Medulla oblongata (tissue), 1 donor: ENCODE measurements at regions not wholly inside any gene's neighbourhood (a gene's known extent, or its start where the extent isn't known, plus 50 kb on each side); places are given as distances from the start of the nearest gene placed in this dataset.
"Not testable (repeated sequence)": the region's sequence is repeated elsewhere in the genome, so short reads cannot be mapped to it uniquely, and the experiment has no call there.

Source experiments
- DNase-seq: peaks from one replicate; pipeline ENCODE4 v3.0.0-alpha.2; 2015; ENCODE audit errors: extremely low spot score

GRCh38 chr7:138369797-138370196 is 90.3 kb upstream of the TRIM24 start:
- no peak for DNase-seq

GRCh38 chr7:138370956-138371355 is 89.1 kb upstream of the TRIM24 start:
- no peak for DNase-seq

- no peak for DNase-seq
Observed at GRCh38 chr7:138374119-138374693, 85.9 kb upstream of the TRIM24 start.

GRCh38 chr7:138377306-138377705 is 82.8 kb upstream of the TRIM24 start:
- DNase-seq, result no peak

- DNase-seq, result no peak
Observed at GRCh38 chr7:138378741-138379559, 81.1 kb upstream of the TRIM24 start.

GRCh38 chr7:138382862-138383565 is 77.0 kb upstream of the TRIM24 start:
- DNase-seq, result no peak

GRCh38 chr7:138386821-138387220 is 73.2 kb upstream of the TRIM24 start:
- no peak for DNase-seq

- no peak for DNase-seq
Observed at GRCh38 chr7:138387755-138388475, 72.1 kb upstream of the TRIM24 start.

- no peak for DNase-seq
Observed at GRCh38 chr7:138388673-138389491, 71.2 kb upstream of the TRIM24 start.

GRCh38 chr7:138395763-138396162 is 64.3 kb upstream of the TRIM24 start:
- no peak for DNase-seq

- DNase-seq, result no peak
Observed at GRCh38 chr7:138396251-138397070, 63.6 kb upstream of the TRIM24 start.

GRCh38 chr7:138397071-138397433 is 63.0 kb upstream of the TRIM24 start:
- DNase-seq, result not testable (repeated sequence)

- DNase-seq, result no peak
Observed at GRCh38 chr7:138398857-138399256, 61.2 kb upstream of the TRIM24 start.

- no peak for DNase-seq
Observed at GRCh38 chr7:138400400-138400886, 59.6 kb upstream of the TRIM24 start.

- no peak for DNase-seq
Observed at GRCh38 chr7:138402749-138403148, 57.3 kb upstream of the TRIM24 start.

- DNase-seq, result no peak
Observed at GRCh38 chr7:138405496-138405895, 54.6 kb upstream of the TRIM24 start.

GRCh38 chr7:138407792-138408191 is 52.3 kb upstream of the TRIM24 start:
- DNase-seq, result no peak
